ENCODE measurements at regions not wholly inside any gene's neighbourhood (a gene's known extent, or its start where the extent isn't known, plus 50 kb on each side); places are given as distances from the start of the nearest gene placed in this dataset.

GRCh38 chr20:58059260-58059544 lies 169.3 kb downstream of the ANKRD60 start:
- DNase-seq = no peak

- DNase-seq = no peak
These were observed 169.8 kb downstream of the ANKRD60 start for GRCh38 chr20:58058421-58059259.

GRCh38 chr20:58056921-58057686 lies 171.3 kb downstream of the ANKRD60 start:
- no peak for DNase-seq

DNA sequence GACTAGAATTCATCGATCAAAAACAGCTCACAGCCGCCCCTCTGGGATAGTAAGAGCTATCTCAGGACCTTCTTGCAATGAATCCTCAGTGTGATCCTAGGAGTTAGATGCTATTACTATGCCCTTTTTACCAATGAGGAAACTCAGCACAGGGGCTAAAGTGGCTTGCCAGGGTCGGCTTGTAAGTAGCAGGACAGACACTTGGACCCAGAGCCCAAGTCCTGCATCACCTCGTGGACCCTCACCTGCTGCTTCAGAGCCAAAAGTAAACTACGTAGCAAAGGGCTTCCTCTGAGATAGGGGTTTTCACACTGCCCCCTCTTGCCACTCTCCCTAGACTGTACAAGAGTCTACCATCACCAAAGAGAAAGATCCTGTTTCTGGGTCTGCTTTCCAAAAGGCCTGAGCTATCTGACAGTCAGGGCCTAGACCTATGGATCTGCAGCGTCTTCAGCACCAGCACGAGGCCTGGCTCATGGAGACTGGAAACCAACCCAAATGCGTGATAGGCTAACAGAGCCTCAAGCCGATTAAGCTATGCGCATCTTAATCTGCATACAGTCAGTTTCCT lies 172.3 kb downstream of the ANKRD60 start:
- no peak for DNase-seq

DNA sequence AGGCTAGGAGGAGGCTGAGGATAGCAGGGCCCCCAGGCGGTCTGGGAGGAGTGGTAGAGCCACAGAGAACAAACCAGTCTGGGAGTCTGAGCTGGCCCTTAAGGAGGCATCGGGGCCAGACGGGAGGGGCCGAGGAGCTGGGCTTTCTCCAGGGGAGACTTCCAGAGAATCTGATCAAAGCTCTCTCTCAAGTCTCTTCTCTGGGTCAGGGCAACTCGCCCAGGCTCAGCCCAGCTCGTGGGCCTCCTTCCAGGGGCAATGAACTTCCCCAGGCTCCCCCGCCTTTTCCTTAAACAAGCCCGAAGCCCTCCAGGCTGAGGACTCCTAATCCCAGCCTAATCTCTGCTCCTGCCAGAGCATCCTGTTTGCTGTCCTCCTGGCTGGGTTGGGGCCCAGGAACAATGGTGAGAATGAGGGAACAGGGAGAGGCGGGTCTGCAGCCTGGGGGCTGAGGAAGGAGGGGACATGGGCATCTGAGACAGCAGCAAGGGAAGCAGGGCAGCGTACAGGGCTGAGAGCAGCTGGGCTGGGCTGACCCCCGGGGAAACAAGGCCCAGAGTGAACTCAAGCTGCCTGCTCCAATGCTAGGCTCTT lies 173.6 kb downstream of the ANKRD60 start:
- peak; percentile 64 for DNase-seq

- DNase-seq = no peak
These were observed 174.2 kb downstream of the ANKRD60 start for GRCh38 chr20:58054082-58054779.

- no peak for DNase-seq
These were observed 174.9 kb downstream of the ANKRD60 start for GRCh38 chr20:58053391-58054055.

- no peak for DNase-seq
These were observed 177.1 kb downstream of the ANKRD60 start for GRCh38 chr20:58051367-58051766.

- no peak for DNase-seq
These were observed 180.3 kb downstream of the ANKRD60 start for GRCh38 chr20:58048096-58048702.

DNA sequence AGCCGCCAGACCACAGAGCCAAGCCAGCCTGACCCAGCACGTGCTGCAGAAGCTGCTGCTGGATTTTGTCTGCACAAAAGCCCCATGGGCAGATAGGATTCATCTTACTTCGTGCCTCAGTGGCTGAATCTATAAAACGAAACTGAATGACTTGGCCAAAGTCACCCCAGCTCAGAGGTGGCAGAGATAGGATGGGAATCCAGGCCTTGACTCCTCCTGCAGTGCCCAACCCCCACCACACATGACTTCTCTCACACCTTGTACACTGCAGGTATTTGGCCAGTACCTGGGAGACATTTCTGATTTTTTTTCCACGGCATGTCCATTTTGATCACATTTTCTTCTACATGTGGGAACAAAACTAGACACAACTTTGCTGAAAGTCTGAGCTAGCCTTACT lies 182.1 kb downstream of the ANKRD60 start:
- no peak for DNase-seq

GRCh38 chr20:58045579-58045978 lies 182.9 kb downstream of the ANKRD60 start:
- no peak for DNase-seq

GRCh38 chr20:58044931-58045555 lies 183.4 kb downstream of the ANKRD60 start:
- no peak for DNase-seq

DNA sequence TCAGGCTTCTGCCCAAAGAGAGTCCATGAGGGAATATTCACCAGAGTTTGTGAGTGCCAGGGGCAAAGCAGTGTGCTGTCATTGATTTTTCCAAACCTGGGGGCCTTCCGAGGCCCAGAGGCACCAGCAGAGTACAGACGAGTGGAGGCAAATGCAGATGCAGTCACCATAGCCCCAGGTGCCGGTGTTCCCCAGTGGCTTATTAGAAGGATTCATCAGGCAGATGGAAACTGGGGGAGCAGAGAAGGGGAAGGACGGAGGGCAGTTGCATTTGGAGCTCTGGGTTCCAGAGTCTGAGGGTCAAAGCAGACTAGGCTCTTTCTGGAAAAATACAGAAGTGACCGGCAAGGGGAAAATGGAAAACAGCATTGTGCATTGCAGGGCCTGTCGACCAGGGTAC lies 184.2 kb downstream of the ANKRD60 start:
- DNase-seq = no peak

DNA sequence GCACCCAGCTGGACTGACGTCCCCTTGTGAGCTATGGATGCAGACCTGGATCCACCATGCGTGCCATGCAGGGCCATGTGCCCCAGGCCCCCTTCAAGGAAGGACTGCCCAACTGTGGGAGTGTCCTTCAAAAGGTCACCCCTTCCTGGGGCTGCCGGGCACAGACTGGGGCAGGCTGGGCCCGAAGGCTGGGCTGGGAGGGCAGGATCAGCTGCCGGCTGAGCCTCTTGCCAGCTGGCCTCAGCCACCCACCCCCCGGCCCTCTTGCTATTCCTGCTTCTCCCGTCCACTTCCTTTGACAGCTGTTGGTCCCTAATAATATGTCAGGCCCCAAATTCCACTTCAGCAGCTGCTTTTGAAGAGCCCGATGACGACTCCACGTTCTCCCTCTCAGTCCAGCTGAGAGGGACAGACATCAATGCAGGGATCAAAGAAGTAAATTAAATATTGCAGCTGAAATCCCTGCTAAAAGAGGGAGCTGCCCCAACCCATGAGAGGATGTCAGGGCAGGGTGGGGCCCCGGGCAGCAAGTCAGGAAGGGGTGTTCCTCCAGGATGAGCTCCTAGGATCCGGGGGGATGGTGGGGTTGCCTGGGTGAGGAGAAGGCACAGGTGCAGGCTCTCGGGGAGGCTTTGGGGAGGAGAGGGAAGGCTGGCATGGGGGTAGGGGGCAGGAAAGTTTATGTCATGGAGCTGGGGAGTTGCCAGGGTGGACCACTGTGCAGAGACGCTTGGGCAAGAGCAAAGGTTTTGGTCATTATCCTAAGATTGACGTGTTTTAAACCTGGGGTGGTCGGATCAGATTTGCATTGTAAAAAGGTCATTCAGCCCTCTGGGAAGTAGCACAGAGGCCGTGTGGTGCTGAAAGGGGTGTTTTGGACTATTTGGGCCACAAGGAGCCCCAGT lies 185.0 kb downstream of the ANKRD60 start:
- no peak for DNase-seq

DNA sequence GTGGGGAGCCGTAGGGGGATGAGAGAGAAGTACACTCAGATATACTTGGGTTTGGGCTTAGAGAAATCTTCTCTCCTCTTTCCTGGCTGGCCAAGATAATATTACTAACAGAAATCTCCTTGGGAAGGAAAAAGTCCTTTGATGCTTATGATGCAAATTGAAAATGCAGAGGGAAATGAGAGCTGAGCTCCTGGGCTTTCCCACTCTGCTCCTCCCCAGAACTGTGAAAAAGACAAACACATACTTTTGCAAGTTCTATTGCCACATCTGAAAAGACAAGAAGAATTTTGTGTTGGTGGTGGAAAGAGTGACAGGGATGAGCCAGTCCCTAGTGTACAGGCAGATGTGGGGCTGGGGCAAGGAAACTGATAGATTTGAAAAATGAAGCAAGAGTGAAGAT lies 185.9 kb downstream of the ANKRD60 start:
- DNase-seq = no peak

- DNase-seq = no peak
These were observed 187.8 kb downstream of the ANKRD60 start for GRCh38 chr20:58040447-58041290.

DNA sequence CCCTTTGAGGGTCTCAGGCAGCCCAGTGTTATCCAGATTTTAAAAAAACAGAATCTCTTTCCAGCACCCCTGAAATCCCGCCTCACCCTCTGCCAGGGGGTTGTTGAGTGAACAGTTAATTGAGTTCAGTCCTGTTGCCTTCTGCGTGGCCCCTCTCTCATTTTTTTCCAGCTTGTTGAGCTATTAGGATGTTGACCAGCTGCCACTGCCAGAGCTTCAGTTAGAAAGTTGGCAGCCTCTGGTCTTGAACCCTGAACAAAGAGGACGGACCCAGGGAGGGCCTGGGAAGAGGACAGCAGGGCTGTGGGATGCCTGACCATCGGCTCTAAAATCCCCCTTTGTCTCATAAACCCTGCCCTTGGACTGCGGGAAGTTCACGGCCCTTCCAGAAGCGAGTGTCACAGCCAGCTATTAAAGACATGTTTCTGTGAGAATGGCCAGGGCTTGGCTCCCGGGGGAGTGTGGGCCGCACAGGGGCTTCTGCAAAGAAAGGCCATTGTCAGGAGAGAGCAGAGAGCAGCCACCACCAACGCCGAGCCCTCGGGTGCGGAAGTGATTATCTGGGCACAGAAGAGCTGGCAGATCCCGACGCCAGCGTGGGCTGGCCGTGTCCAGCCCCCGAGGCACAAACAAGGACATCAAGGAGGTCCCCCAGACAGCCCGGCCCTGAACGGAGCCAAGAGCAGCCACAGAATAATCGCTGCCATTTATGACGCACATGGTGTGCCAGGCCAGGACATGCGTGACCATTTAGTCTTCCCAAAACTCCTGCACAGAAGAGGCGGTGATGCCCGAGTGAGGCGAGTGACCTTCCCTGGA lies 189.0 kb downstream of the ANKRD60 start:
- no peak for DNase-seq

DNA sequence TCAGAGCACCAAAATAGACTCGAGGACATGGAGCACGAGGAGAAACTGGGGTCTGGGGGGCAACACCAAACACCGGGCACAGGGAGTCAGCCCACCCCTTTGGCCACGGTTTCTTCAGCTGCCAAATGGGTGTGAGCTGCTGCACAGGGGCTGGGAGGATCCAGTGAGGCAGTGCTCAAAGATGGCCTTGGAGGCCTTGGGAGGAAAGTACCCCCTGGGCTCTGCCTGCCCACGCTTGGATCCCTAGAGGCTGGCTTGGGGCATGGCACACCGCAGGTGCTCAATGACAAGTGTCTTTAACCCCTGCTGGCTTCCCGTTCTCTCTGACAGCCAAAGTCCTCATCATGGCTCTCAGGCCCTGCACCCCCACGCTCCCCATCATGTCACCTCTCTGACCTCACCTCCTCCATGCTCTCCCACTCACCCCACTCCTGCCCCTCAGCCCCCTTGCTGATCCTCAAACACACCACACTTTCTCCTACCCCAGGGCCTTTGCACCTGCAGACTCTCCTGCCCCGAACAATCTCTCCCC lies 190.3 kb downstream of the ANKRD60 start:
- DNase-seq = no peak
